ENCODE measurements at regions not wholly inside any gene's neighbourhood (a gene's known extent, or its start where the extent isn't known, plus 50 kb on each side); places are given as distances from the start of the nearest gene placed in this dataset.
"Not testable (repeated sequence)": the region's sequence is repeated elsewhere in the genome, so short reads cannot be mapped to it uniquely, and the experiment has no call there.

GRCh38 chr2:234794866-234795265 is 157.0 kb upstream of the SH3BP4 start:
- Mint-ChIP-seq H3K27me3 (peaks cover 1% of the 10 kb centered on the region), H3K9me3 (peaks cover 0 to 1% (median 0%) of the 10 kb centered on the region in 7 donors), H3K4me3 (no peak overlapping the region), H3K4me1 (no peaks in the 10 kb centered on the region), H3K27ac (no peak overlapping the region), H3K36me3 (no peaks in the 10 kb centered on the region)
- H3K4me3 ChIP-seq (ENCODE audit: low read depth, low read length) = no peak overlapping the region
- no peaks in the 10 kb centered on the region for H3K4me1 ChIP-seq (ENCODE audit: control insufficient read depth, insufficient read depth, low read length, poor library complexity, severe bottlenecking)
- no peak for DNase-seq
- no peaks in the 10 kb centered on the region for H3K9me3 ChIP-seq (ENCODE audit: control insufficient read depth in 2 of 2, low read length in 2 of 2)
- H3K27me3 ChIP-seq (ENCODE audit: control insufficient read depth, insufficient read depth, low read length) = no peaks in the 10 kb centered on the region
- no peak for ATAC-seq (ENCODE audit: low read depth in 2 of 2)
- no peaks in the 10 kb centered on the region for H3K36me3 ChIP-seq (ENCODE audit: control insufficient read depth, insufficient read depth, low read length)
- no peak overlapping the region for H3K27ac ChIP-seq (ENCODE audit: insufficient read depth, low read length, poor library complexity, severe bottlenecking)

- Mint-ChIP-seq H3K36me3 (no peaks in the 10 kb centered on the region), H3K4me1 (no peaks in the 10 kb centered on the region), H3K27ac (no peak overlapping the region), H3K27me3 (no peaks in the 10 kb centered on the region), H3K4me3 (no peak overlapping the region), H3K9me3 (peaks cover 0 to 1% (median 0%) of the 10 kb centered on the region in 7 donors)
- ATAC-seq (ENCODE audit: low read depth in 2 of 2) (no peak), DNase-seq (no peak)
- Histone ChIP-seq H3K9me3 (ENCODE audit: control insufficient read depth in 2 of 2, low read length in 2 of 2) (no peaks in the 10 kb centered on the region), H3K27me3 (ENCODE audit: control insufficient read depth, insufficient read depth, low read length) (no peaks in the 10 kb centered on the region), H3K36me3 (ENCODE audit: control insufficient read depth, insufficient read depth, low read length) (no peaks in the 10 kb centered on the region), H3K27ac (ENCODE audit: insufficient read depth, low read length, poor library complexity, severe bottlenecking) (no peak overlapping the region), H3K4me3 (ENCODE audit: low read depth, low read length) (no peak overlapping the region), H3K4me1 (ENCODE audit: control insufficient read depth, insufficient read depth, low read length, poor library complexity, severe bottlenecking) (no peaks in the 10 kb centered on the region)
These were observed 158.5 kb upstream of the SH3BP4 start for GRCh38 chr2:234793212-234793785.

GRCh38 chr2:234792621-234793022 is 159.2 kb upstream of the SH3BP4 start:
- no peaks in the 10 kb centered on the region for H3K36me3 Mint-ChIP-seq

GRCh38 chr2:234792096-234792495 is 159.7 kb upstream of the SH3BP4 start:
- H3K4me1 ChIP-seq (ENCODE audit: control insufficient read depth, insufficient read depth, low read length, poor library complexity, severe bottlenecking); H3K27me3 ChIP-seq (ENCODE audit: control insufficient read depth, insufficient read depth, low read length); H3K4me1 Mint-ChIP-seq; H3K27ac ChIP-seq (ENCODE audit: insufficient read depth, low read length, poor library complexity, severe bottlenecking); H3K9me3 ChIP-seq (ENCODE audit: control insufficient read depth in 2 of 2, low read length in 2 of 2); DNase-seq; H3K9me3 Mint-ChIP-seq; H3K4me3 ChIP-seq (ENCODE audit: low read depth, low read length); H3K36me3 ChIP-seq (ENCODE audit: control insufficient read depth, insufficient read depth, low read length); H3K36me3 Mint-ChIP-seq; ATAC-seq (ENCODE audit: low read depth in 2 of 2); H3K27me3 Mint-ChIP-seq; H3K4me3 Mint-ChIP-seq; H3K27ac Mint-ChIP-seq: not testable (repeated sequence)

More at GRCh38 chr2:234792621-234793022, 159.2 kb upstream of the SH3BP4 start:
- no peaks in the 10 kb centered on the region for H3K4me1 Mint-ChIP-seq
- Histone ChIP-seq H3K27ac (ENCODE audit: insufficient read depth, low read length, poor library complexity, severe bottlenecking) (no peak overlapping the region), H3K9me3 (ENCODE audit: control insufficient read depth in 2 of 2, low read length in 2 of 2) (no peaks in the 10 kb centered on the region), H3K27me3 (ENCODE audit: control insufficient read depth, insufficient read depth, low read length) (no peaks in the 10 kb centered on the region), H3K4me1 (ENCODE audit: control insufficient read depth, insufficient read depth, low read length, poor library complexity, severe bottlenecking) (no peaks in the 10 kb centered on the region), H3K36me3 (ENCODE audit: control insufficient read depth, insufficient read depth, low read length) (no peaks in the 10 kb centered on the region), H3K4me3 (ENCODE audit: low read depth, low read length) (no peak overlapping the region)
- H3K27ac Mint-ChIP-seq = no peak overlapping the region
- H3K9me3 Mint-ChIP-seq = peaks cover 0 to 1% (median 0%) of the 10 kb centered on the region in 7 donors
- ATAC-seq (ENCODE audit: low read depth in 2 of 2) (no peak), DNase-seq (no peak)
- no peak overlapping the region for H3K4me3 Mint-ChIP-seq
- H3K27me3 Mint-ChIP-seq = no peaks in the 10 kb centered on the region

- Mint-ChIP-seq H3K27ac (no peak overlapping the region), H3K36me3 (no peaks in the 10 kb centered on the region), H3K4me1 (no peaks in the 10 kb centered on the region), H3K27me3 (no peaks in the 10 kb centered on the region), H3K9me3 (peaks cover 0 to 5% (median 0%) of the 10 kb centered on the region in 7 donors), H3K4me3 (no peak overlapping the region)
- Histone ChIP-seq H3K9me3 (ENCODE audit: control insufficient read depth in 2 of 2, low read length in 2 of 2) (no peaks in the 10 kb centered on the region), H3K4me3 (ENCODE audit: low read depth, low read length) (no peak overlapping the region), H3K27ac (ENCODE audit: insufficient read depth, low read length, poor library complexity, severe bottlenecking) (no peak overlapping the region), H3K36me3 (ENCODE audit: control insufficient read depth, insufficient read depth, low read length) (no peaks in the 10 kb centered on the region), H3K4me1 (ENCODE audit: control insufficient read depth, insufficient read depth, low read length, poor library complexity, severe bottlenecking) (no peaks in the 10 kb centered on the region), H3K27me3 (ENCODE audit: control insufficient read depth, insufficient read depth, low read length) (no peaks in the 10 kb centered on the region)
- no peak for DNase-seq
- no peak for ATAC-seq (ENCODE audit: low read depth in 2 of 2)
These were observed 161.4 kb upstream of the SH3BP4 start for GRCh38 chr2:234790380-234790779.

- H3K9me3 ChIP-seq (ENCODE audit: control insufficient read depth in 2 of 2, low read length in 2 of 2) = no peaks in the 10 kb centered on the region
- peaks cover 0 to 7% (median 0%) of the 10 kb centered on the region in 7 donors for H3K9me3 Mint-ChIP-seq
- no peaks in the 10 kb centered on the region for H3K4me1 ChIP-seq (ENCODE audit: control insufficient read depth, insufficient read depth, low read length, poor library complexity, severe bottlenecking)
- no peak for DNase-seq
- H3K4me3 Mint-ChIP-seq = no peak overlapping the region
- H3K36me3 ChIP-seq (ENCODE audit: control insufficient read depth, insufficient read depth, low read length) = no peaks in the 10 kb centered on the region
- no peaks in the 10 kb centered on the region for H3K27me3 ChIP-seq (ENCODE audit: control insufficient read depth, insufficient read depth, low read length)
- H3K27me3 Mint-ChIP-seq = no peaks in the 10 kb centered on the region
- H3K27ac ChIP-seq (ENCODE audit: insufficient read depth, low read length, poor library complexity, severe bottlenecking) = no peak overlapping the region
- no peak overlapping the region for H3K4me3 ChIP-seq (ENCODE audit: low read depth, low read length)
- H3K36me3 Mint-ChIP-seq = no peaks in the 10 kb centered on the region
- H3K4me1 Mint-ChIP-seq = no peaks in the 10 kb centered on the region
- ATAC-seq (ENCODE audit: low read depth in 2 of 2) = no peak
- H3K27ac Mint-ChIP-seq = no peak overlapping the region
These were observed 162.1 kb upstream of the SH3BP4 start for GRCh38 chr2:234789556-234790325.

DNA sequence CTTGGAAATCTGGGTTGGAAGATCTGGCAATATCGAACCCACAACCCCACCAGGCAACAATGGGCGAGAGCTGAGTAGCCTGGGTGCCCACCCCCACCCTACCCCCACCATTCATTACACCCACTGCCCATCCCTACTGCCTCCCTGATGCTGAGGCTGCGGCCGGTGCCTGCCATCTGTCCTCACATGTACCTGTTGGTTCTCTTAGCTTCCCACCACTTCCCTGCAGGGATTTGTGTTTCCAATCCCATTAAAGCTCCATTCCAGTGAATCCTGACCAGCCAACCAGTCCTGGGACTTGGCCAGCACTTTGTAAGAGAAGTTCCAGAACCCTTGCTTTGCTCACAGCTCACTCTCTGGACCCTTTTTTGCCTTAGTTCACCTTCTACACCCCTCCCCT is 163.0 kb upstream of the SH3BP4 start:
- Mint-ChIP-seq H3K27ac (no peak overlapping the region), H3K4me1 (no peaks in the 10 kb centered on the region), H3K27me3 (peaks cover 4% of the 10 kb centered on the region), H3K4me3 (no peak overlapping the region), H3K9me3 (peaks cover 0 to 10% (median 4%) of the 10 kb centered on the region in 7 donors), H3K36me3 (no peaks in the 10 kb centered on the region)
- Histone ChIP-seq H3K4me3 (ENCODE audit: low read depth, low read length) (no peak overlapping the region), H3K36me3 (ENCODE audit: control insufficient read depth, insufficient read depth, low read length) (no peaks in the 10 kb centered on the region), H3K9me3 (ENCODE audit: control insufficient read depth in 2 of 2, low read length in 2 of 2) (peaks cover 0 to under 1% of the 10 kb centered on the region in 2 experiments), H3K27me3 (ENCODE audit: control insufficient read depth, insufficient read depth, low read length) (no peaks in the 10 kb centered on the region), H3K4me1 (ENCODE audit: control insufficient read depth, insufficient read depth, low read length, poor library complexity, severe bottlenecking) (no peaks in the 10 kb centered on the region), H3K27ac (ENCODE audit: insufficient read depth, low read length, poor library complexity, severe bottlenecking) (no peak overlapping the region)
- DNase-seq (no peak), ATAC-seq (ENCODE audit: low read depth in 2 of 2) (no peak)

GRCh38 chr2:234788381-234788780 is 163.4 kb upstream of the SH3BP4 start:
- no peaks in the 10 kb centered on the region for H3K36me3 Mint-ChIP-seq
- DNase-seq = no peak
- Histone ChIP-seq H3K36me3 (ENCODE audit: control insufficient read depth, insufficient read depth, low read length) (no peaks in the 10 kb centered on the region), H3K27ac (ENCODE audit: insufficient read depth, low read length, poor library complexity, severe bottlenecking) (no peak overlapping the region), H3K4me1 (ENCODE audit: control insufficient read depth, insufficient read depth, low read length, poor library complexity, severe bottlenecking) (no peaks in the 10 kb centered on the region), H3K4me3 (ENCODE audit: low read depth, low read length) (no peak overlapping the region), H3K27me3 (ENCODE audit: control insufficient read depth, insufficient read depth, low read length) (no peaks in the 10 kb centered on the region), H3K9me3 (ENCODE audit: control insufficient read depth in 2 of 2, low read length in 2 of 2) (peaks cover 0 to 5% of the 10 kb centered on the region in 2 experiments)
- no peak overlapping the region for H3K27ac Mint-ChIP-seq
- H3K27me3 Mint-ChIP-seq = peaks cover 4% of the 10 kb centered on the region
- H3K9me3 Mint-ChIP-seq = peaks cover 0 to 12% (median 8%) of the 10 kb centered on the region in 7 donors
- no peak overlapping the region for H3K4me3 Mint-ChIP-seq
- H3K4me1 Mint-ChIP-seq = no peaks in the 10 kb centered on the region
- no peak for ATAC-seq (ENCODE audit: low read depth in 2 of 2)

Data from CD4-positive, CD25-positive, alpha-beta regulatory T cell (primary cell).